PC-3 (cell line): ENCODE measurements at regions not wholly inside any gene's neighbourhood (a gene's known extent, or its start where the extent isn't known, plus 50 kb on each side); places are given as distances from the start of the nearest gene placed in this dataset.

ENCODE experiments used
- ATAC-seq: fragments of 200-7000 bp; cut with Tn5 transposase; 2 replicates; pipeline ENCODE4 v1.9.1; 2020; ENCODE audit warnings: mild to moderate bottlenecking, moderate library complexity
- BruUV-seq: library from RNA; stranded (reverse); fragments of 400-500 nt; replicated peaks from 2 replicates; lab custom pipeline; 2021; lab: Mats Ljungman, UMichigan
- CTCF ChIA-PET: fragments of 300-600 bp; sonication (Branson Sonifier 250); formaldehyde crosslinking; loops from one replicate; lab custom pipeline; 2022; ENCODE audit warnings: antibody characterized with exemption; lab: Charles Lee
- POLR2A ChIA-PET: fragments of 300-600 bp; sonication (Branson Sonifier 250); formaldehyde crosslinking; loops from one replicate; lab custom pipeline; 2022; ENCODE audit warnings: antibody characterized with exemption; ENCODE audit not compliant: unreplicated experiment; lab: Charles Lee
- DNase-seq: peaks from one replicate; pipeline ENCODE4 v3.0.0-alpha.2; 2015
- H2AFZ ChIP-seq: fragments of 300-600 bp; sonication (generic); 2 replicates; pipeline ENCODE4 v1.6.0; 2016; ENCODE audit warnings: antibody characterized with exemption, low read length
- H3F3A ChIP-seq: fragments of 300-600 bp; sonication (generic); one replicate; pipeline ENCODE4 v1.6.0; 2017; ENCODE audit warnings: antibody characterized with exemption, low read length, control low read depth, mild to moderate bottlenecking; ENCODE audit not compliant: unreplicated experiment
- H3K27ac ChIP-seq: fragments of 300-600 bp; sonication (generic); 2 replicates; pipeline ENCODE4 v1.5.1; 2016; ENCODE audit warnings: mild to moderate bottlenecking, low read length
- H3K27me3 ChIP-seq: fragments of 300-600 bp; sonication (generic); 2 replicates; pipeline ENCODE4 v1.6.1; 2016; ENCODE audit warnings: low read length, mixed read lengths
- H3K36me3 ChIP-seq: fragments of 300-600 bp; sonication (generic); 2 replicates; pipeline ENCODE4 v1.6.1; 2016; ENCODE audit warnings: low read depth, mixed run types, low read length, mixed read lengths
- H3K4me1 ChIP-seq: fragments of 300-600 bp; sonication (generic); 2 replicates; pipeline ENCODE4 v1.5.1; 2016; ENCODE audit warnings: low read length; ENCODE audit not compliant: insufficient read depth
- H3K4me2 ChIP-seq: fragments of 300-600 bp; sonication (generic); 2 replicates; pipeline ENCODE4 v1.6.0; 2016; ENCODE audit warnings: low read length
- H3K4me3 ChIP-seq: fragments of 300-600 bp; sonication (generic); 2 replicates; pipeline ENCODE4 v1.5.1; 2016; ENCODE audit warnings: mild to moderate bottlenecking, low read length, mixed read lengths
- H3K79me2 ChIP-seq: fragments of 300-600 bp; sonication (generic); 2 replicates; pipeline ENCODE4 v1.6.1; 2017; ENCODE audit warnings: low read length, mixed read lengths
- H3K9ac ChIP-seq: fragments of 300-600 bp; sonication (generic); 2 replicates; pipeline ENCODE4 v1.6.0; 2016; ENCODE audit warnings: mild to moderate bottlenecking, low read length
- H3K9me2 ChIP-seq: fragments of 300-600 bp; sonication (generic); replicated peaks from 2 replicates; pipeline ENCODE4 v1.6.1; 2016; ENCODE audit warnings: mixed run types, low read length, mixed read lengths
- H3K9me3 ChIP-seq: fragments of 300-600 bp; sonication (generic); 2 replicates; pipeline ENCODE4 v1.6.1; 2016; ENCODE audit warnings: low read length, mixed read lengths
- H4K20me1 ChIP-seq: fragments of 300-600 bp; sonication (generic); 2 replicates; pipeline ENCODE4 v1.6.1; 2016; ENCODE audit warnings: low read length, mixed read lengths
- CTCF ChIP-seq: fragments of 300-600 bp; sonication (generic); conservative IDR thresholded peaks from 2 replicates; pipeline ENCODE4 v1.5.1; 2017; ENCODE audit warnings: antibody characterized with exemption, low read depth, mild to moderate bottlenecking, low read length
- EZH2 ChIP-seq: fragments of 300-600 bp; sonication (generic); IDR thresholded peaks from one replicate; pipeline ENCODE4 v1.6.1; 2017; ENCODE audit warnings: antibody characterized with exemption, mild to moderate bottlenecking, low read length; ENCODE audit not compliant: unreplicated experiment
- EZH2phosphoT487 ChIP-seq: fragments of 300-600 bp; sonication (generic); IDR thresholded peaks from 2 replicates; pipeline ENCODE4 v1.6.1; 2018; ENCODE audit warnings: mild to moderate bottlenecking, antibody characterized with exemption, low read length, borderline replicate concordance
- intact Hi-C: fragments of 100-400 bp; cut with micrococcal nuclease; formaldehyde crosslinking; loops from 2 replicates; pipeline ENCODE4 v1.9.0; 2023

- no TSS peak for BruUV-seq
- Histone ChIP-seq H3K36me3 (no peaks in the 10 kb centered on the region), H3K4me1 (peaks cover 26% of the 10 kb centered on the region), H3F3A (no peaks in the 10 kb centered on the region), H3K79me2 (no peaks in the 10 kb centered on the region), H3K4me2 (no peak overlapping the region), H4K20me1 (no peaks in the 10 kb centered on the region), H2AFZ (no peak overlapping the region), H3K4me3 (no peak overlapping the region), H3K9me3 (no peaks in the 10 kb centered on the region), H3K9me2 (no peaks in the 10 kb centered on the region), H3K27me3 (no peaks in the 10 kb centered on the region), H3K9ac (no peak overlapping the region), H3K27ac (no peak overlapping the region)
- ChIA-PET CTCF (no interaction called here), POLR2A (interaction anchor here (0.6 kb wide), 1 partner anchor 70 kb away, joined by 3 read pairs; no protein-coding TSS in a partner anchor)
- DNase-seq (no peak), ATAC-seq (no peak)
- intact Hi-C loops = no loop called here
- TF ChIP-seq EZH2 (no peak), EZH2phosphoT487 (no peak), CTCF (no peak)
Observed at GRCh38 chr11:128404437-128404836, 182.9 kb downstream of the ETS1 start.

- Histone ChIP-seq H3K9me2 (no peaks in the 10 kb centered on the region), H2AFZ (no peak overlapping the region), H3K79me2 (no peaks in the 10 kb centered on the region), H3K27ac (no peak overlapping the region), H3K36me3 (no peaks in the 10 kb centered on the region), H3F3A (no peaks in the 10 kb centered on the region), H4K20me1 (no peaks in the 10 kb centered on the region), H3K9ac (no peak overlapping the region), H3K4me2 (no peak overlapping the region), H3K4me1 (peaks cover 11% of the 10 kb centered on the region), H3K4me3 (no peak overlapping the region), H3K9me3 (no peaks in the 10 kb centered on the region), H3K27me3 (no peaks in the 10 kb centered on the region)
- intact Hi-C loops = no loop called here
- no peak for ATAC-seq
- ChIA-PET CTCF (no interaction called here), POLR2A (no interaction called here)
- TF ChIP-seq CTCF = no peak
- no peak for TF ChIP-seq EZH2
- no peak for TF ChIP-seq EZH2phosphoT487
- no TSS peak for BruUV-seq
- DNase-seq = no peak
Observed at GRCh38 chr11:128400382-128401203, 186.8 kb downstream of the ETS1 start.
